Right lung (tissue), 2 donors: ENCODE measurements at regions not wholly inside any gene's neighbourhood (a gene's known extent, or its start where the extent isn't known, plus 50 kb on each side); places are given as distances from the start of the nearest gene placed in this dataset.

Experiments used
- DNase-seq, 2 donors: peaks; one replicate each; pipeline ENCODE4 v3.0.0-alpha.2; 2013

- DNase-seq: no peak
These were observed 361.1 kb upstream of the NUDT12 start for GRCh38 chr5:103923616-103924168.

- DNase-seq: no peak
These were observed 356.9 kb upstream of the NUDT12 start for GRCh38 chr5:103919506-103919905.

GRCh38 chr5:103918668-103919367 lies 356.2 kb upstream of the NUDT12 start:
- DNase-seq: no peak

GRCh38 chr5:103915081-103915480 lies 352.5 kb upstream of the NUDT12 start:
- no peak for DNase-seq

- DNase-seq: no peak
These were observed 348.2 kb upstream of the NUDT12 start for GRCh38 chr5:103910786-103911185.

GRCh38 chr5:103910011-103910410 lies 347.4 kb upstream of the NUDT12 start:
- no peak for DNase-seq

GRCh38 chr5:103909391-103909790 lies 346.8 kb upstream of the NUDT12 start:
- DNase-seq: no peak

GRCh38 chr5:103908336-103909080 lies 345.9 kb upstream of the NUDT12 start:
- no peak for DNase-seq

- DNase-seq: no peak
These were observed 344.4 kb upstream of the NUDT12 start for GRCh38 chr5:103907001-103907400.

- DNase-seq: no peak
These were observed 342.1 kb upstream of the NUDT12 start for GRCh38 chr5:103904651-103905050.

- no peak for DNase-seq
These were observed 340.3 kb upstream of the NUDT12 start for GRCh38 chr5:103902893-103903292.

- DNase-seq: no peak
These were observed 339.3 kb upstream of the NUDT12 start for GRCh38 chr5:103901885-103902284.

- DNase-seq: no peak
These were observed 334.0 kb upstream of the NUDT12 start for GRCh38 chr5:103896593-103896992.

GRCh38 chr5:103895738-103896137 lies 333.1 kb upstream of the NUDT12 start:
- no peak for DNase-seq

- no peak for DNase-seq
These were observed 332.3 kb upstream of the NUDT12 start for GRCh38 chr5:103894882-103895281.

GRCh38 chr5:103891151-103891550 lies 328.6 kb upstream of the NUDT12 start:
- no peak for DNase-seq

- DNase-seq: no peak
These were observed 327.7 kb upstream of the NUDT12 start for GRCh38 chr5:103890313-103890712.

GRCh38 chr5:103889500-103890209 lies 327.1 kb upstream of the NUDT12 start:
- DNase-seq: no peak

GRCh38 chr5:103886826-103887225 lies 324.2 kb upstream of the NUDT12 start:
- no peak for DNase-seq

GRCh38 chr5:103883143-103883542 lies 320.6 kb upstream of the NUDT12 start:
- DNase-seq: no peak

GRCh38 chr5:103881560-103881959 lies 319.0 kb upstream of the NUDT12 start:
- DNase-seq: no peak

- no peak for DNase-seq
These were observed 305.4 kb upstream of the NUDT12 start for GRCh38 chr5:103867857-103868598.
